Caki2 (cell line): ENCODE measurements at regions not wholly inside any gene's neighbourhood (a gene's known extent, or its start where the extent isn't known, plus 50 kb on each side); places are given as distances from the start of the nearest gene placed in this dataset.

Experiments
- DNase-seq: peaks from one replicate; pipeline ENCODE4 v3.0.0-alpha.2; 2015; ENCODE audit warnings: low read depth
- in situ Hi-C: cut with HindIII; loops from 2 replicates; pipeline ENCODE4 v1.10.0; 2016; ENCODE audit warnings: low sequenced_read_pairs, low pct_unique_long_range_greater_than_20kb, mixed read lengths

- no peak for DNase-seq
- in situ Hi-C loops = no loop called here
These were observed 69.4 kb upstream of the NFIB start for GRCh38 chr9:14383294-14383693.

- in situ Hi-C loops = no loop called here
- DNase-seq = no peak
These were observed 66.3 kb upstream of the NFIB start for GRCh38 chr9:14380061-14380836.

- in situ Hi-C loops = no loop called here
- no peak for DNase-seq
These were observed 65.3 kb upstream of the NFIB start for GRCh38 chr9:14379280-14379679.

- in situ Hi-C loops = no loop called here
These were observed 59.8 kb upstream of the NFIB start for GRCh38 chr9:14373706-14374105.

GRCh38 chr9:14373336-14373666, 59.4 kb upstream of the NFIB start:
- in situ Hi-C loops = no loop called here

More at GRCh38 chr9:14373706-14374105, 59.8 kb upstream of the NFIB start:
- no peak for DNase-seq

GRCh38 chr9:14372437-14373335, 58.7 kb upstream of the NFIB start:
- in situ Hi-C loops = no loop called here
- DNase-seq = peak; percentile 77

More at GRCh38 chr9:14373336-14373666, 59.4 kb upstream of the NFIB start:
- DNase-seq = no peak

GRCh38 chr9:14369011-14369410, 55.1 kb upstream of the NFIB start:
- DNase-seq = no peak
- in situ Hi-C loops = no loop called here

GRCh38 chr9:14366076-14366475, 52.1 kb upstream of the NFIB start:
- no peak for DNase-seq
- in situ Hi-C loops = no loop called here

GRCh38 chr9:14365670-14366069, 51.7 kb upstream of the NFIB start:
- no peak for DNase-seq
- in situ Hi-C loops = no loop called here
